Activated T-helper 1 cell treated with anti-CD3 and anti-CD28 coated beads, Interleukin-12 subunit alpha, Interleukin-12 subunit beta, Interleukin-2, Interleukin-4 antibody, amounts not matched to agents 30 ng/mL and 10 ng/mL and 1 ng/mL, durations not matched to agents 14 hours and 24 hours and 36 hours (primary cell): ENCODE measurements at regions not wholly inside any gene's neighbourhood (a gene's known extent, or its start where the extent isn't known, plus 50 kb on each side); places are given as distances from the start of the nearest gene placed in this dataset.

Source experiments
- DNase-seq: peaks from one replicate; pipeline ENCODE4 v3.0.0; 2021; ENCODE audit warnings: low spot score
- H3K27ac Mint-ChIP-seq: one replicate; pipeline ENCODE4 v1.8.0; 2021; ENCODE audit warnings: mild to moderate bottlenecking, mixed read lengths
- H3K27me3 Mint-ChIP-seq: one replicate; pipeline ENCODE4 v1.8.0; 2022; ENCODE audit warnings: mild to moderate bottlenecking, moderate library complexity, mixed read lengths; ENCODE audit not compliant: insufficient read depth
- H3K36me3 Mint-ChIP-seq: one replicate; pipeline ENCODE4 v1.8.0; 2021; ENCODE audit warnings: low read depth, mixed read lengths
- H3K4me1 Mint-ChIP-seq: one replicate; pipeline ENCODE4 v1.8.0; 2021; ENCODE audit warnings: low read depth, mixed read lengths
- H3K4me3 Mint-ChIP-seq: one replicate; pipeline ENCODE4 v1.8.0; 2021; ENCODE audit warnings: mild to moderate bottlenecking, moderate library complexity, mixed read lengths
- H3K9me3 Mint-ChIP-seq: one replicate; pipeline ENCODE4 v1.8.0; 2021; ENCODE audit warnings: mixed read lengths
- intact Hi-C: fragments of 100-400 bp; cut with micrococcal nuclease; formaldehyde crosslinking; loops from one replicate; pipeline ENCODE4 v1.15.1; 2024

DNA sequence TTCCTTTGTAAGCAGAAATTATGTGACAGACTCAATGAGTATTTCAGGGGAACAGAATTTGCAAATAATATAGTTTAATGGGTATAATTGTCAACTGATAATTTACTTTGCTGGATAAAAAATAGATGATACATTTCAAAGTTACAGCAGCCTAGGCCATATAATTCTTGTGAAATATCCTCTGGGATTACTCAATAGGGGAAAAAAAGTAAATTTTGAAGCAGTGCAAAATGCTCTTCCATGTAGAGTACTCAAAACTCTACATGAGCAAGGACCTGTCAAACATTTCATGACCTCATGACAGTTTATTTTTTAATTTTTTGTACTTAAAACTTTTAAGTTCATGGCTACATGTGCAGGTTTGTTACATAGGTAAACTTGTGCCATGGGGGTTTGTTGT lies 163.3 kb downstream of the DACT1 start:
- intact Hi-C loops, result no loop called here
- Mint-ChIP-seq H3K27me3 (no peaks in the 10 kb centered on the region), H3K4me1 (no peaks in the 10 kb centered on the region), H3K4me3 (no peak overlapping the region), H3K27ac (no peak overlapping the region), H3K36me3 (no peaks in the 10 kb centered on the region), H3K9me3 (peaks cover 4% of the 10 kb centered on the region)
- no peak for DNase-seq

- no peaks in the 10 kb centered on the region for H3K27me3 Mint-ChIP-seq
- no peaks in the 10 kb centered on the region for H3K4me1 Mint-ChIP-seq
- no peaks in the 10 kb centered on the region for H3K36me3 Mint-ChIP-seq
- H3K4me3 Mint-ChIP-seq, result no peak overlapping the region
- DNase-seq, result no peak
- intact Hi-C loops, result no loop called here
- H3K27ac Mint-ChIP-seq, result no peak overlapping the region
- H3K9me3 Mint-ChIP-seq, result peaks cover 4% of the 10 kb centered on the region
Measured at GRCh38 chr14:58805057-58805456, 167.3 kb downstream of the DACT1 start.

GRCh38 chr14:58805605-58806409 lies 168.0 kb downstream of the DACT1 start:
- no peaks in the 10 kb centered on the region for H3K36me3 Mint-ChIP-seq
- H3K9me3 Mint-ChIP-seq, result peaks cover 4% of the 10 kb centered on the region
- intact Hi-C loops, result no loop called here
- H3K27ac Mint-ChIP-seq, result no peak overlapping the region
- H3K4me3 Mint-ChIP-seq, result no peak overlapping the region
- DNase-seq, result no peak
- H3K27me3 Mint-ChIP-seq, result peaks cover 3% of the 10 kb centered on the region
- H3K4me1 Mint-ChIP-seq, result no peaks in the 10 kb centered on the region

DNA sequence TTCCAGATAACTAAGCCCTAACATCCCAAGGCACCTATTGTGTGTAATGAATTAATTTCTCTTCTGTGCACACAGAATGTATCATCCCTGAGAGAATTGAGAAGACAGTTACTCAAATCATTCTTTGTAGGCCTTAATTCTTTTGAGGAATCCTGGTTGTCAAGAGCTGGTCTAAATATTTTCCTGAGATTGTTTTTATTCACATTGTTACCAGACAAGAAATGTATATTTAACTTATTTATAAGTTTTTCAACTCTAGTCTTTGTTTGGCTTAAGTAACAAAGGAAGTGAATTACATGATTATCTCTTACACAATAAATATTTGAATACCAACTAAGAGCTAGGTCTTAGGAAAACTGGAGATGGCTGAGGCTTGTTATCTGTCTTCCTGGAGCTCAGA lies 169.4 kb downstream of the DACT1 start:
- no peak overlapping the region for H3K4me3 Mint-ChIP-seq
- H3K27ac Mint-ChIP-seq, result no peak overlapping the region
- no peaks in the 10 kb centered on the region for H3K4me1 Mint-ChIP-seq
- intact Hi-C loops, result no loop called here
- no peaks in the 10 kb centered on the region for H3K36me3 Mint-ChIP-seq
- DNase-seq, result no peak
- H3K27me3 Mint-ChIP-seq, result peaks cover 3% of the 10 kb centered on the region
- H3K9me3 Mint-ChIP-seq, result peaks cover 4% of the 10 kb centered on the region

DNA sequence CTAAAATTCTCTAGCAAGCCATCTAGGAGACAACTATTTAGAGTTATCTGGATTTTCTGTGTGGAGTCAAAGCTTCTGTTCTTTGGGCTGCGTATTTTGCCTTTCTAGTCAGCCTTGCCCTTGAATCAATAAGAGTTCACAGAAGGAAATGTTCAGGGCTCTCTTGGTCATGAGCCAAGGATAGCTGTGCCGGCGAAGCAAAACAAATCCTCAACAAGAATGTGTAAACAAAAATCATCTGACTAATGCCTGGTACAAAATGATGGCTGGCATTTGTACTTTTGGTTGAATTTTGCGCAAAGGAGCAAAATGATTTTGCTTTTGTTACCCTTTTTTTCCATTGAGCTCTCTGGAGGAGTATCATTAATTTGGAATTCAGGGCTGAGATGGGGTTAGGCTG lies 171.1 kb downstream of the DACT1 start:
- H3K36me3 Mint-ChIP-seq, result no peaks in the 10 kb centered on the region
- H3K27me3 Mint-ChIP-seq, result peaks cover 3% of the 10 kb centered on the region
- H3K27ac Mint-ChIP-seq, result no peak overlapping the region
- no peaks in the 10 kb centered on the region for H3K4me1 Mint-ChIP-seq
- no peak for DNase-seq
- H3K9me3 Mint-ChIP-seq, result no peaks in the 10 kb centered on the region
- intact Hi-C loops, result no loop called here
- no peak overlapping the region for H3K4me3 Mint-ChIP-seq

DNA sequence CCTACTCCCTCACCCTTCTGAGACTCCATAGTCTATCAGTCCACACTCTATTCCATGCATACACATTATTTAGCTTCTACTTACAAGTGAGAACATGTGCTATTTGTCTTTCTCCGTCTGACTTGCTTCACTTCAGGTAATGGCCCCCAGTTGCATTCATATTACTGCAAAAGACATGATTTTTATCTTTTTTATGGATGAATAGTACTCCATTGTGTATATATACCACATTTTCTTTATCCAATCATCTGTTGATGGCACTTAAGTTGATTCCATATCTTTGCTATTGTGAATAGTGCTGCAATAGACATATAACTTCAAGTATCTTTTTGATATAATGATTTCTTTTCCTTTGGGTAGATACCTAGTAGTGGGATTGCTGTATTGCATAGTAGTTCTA lies 171.8 kb downstream of the DACT1 start:
- intact Hi-C loops, result no loop called here
- DNase-seq, result no peak
- Mint-ChIP-seq H3K4me3 (no peak overlapping the region), H3K4me1 (no peaks in the 10 kb centered on the region), H3K9me3 (no peaks in the 10 kb centered on the region), H3K36me3 (no peaks in the 10 kb centered on the region), H3K27ac (no peak overlapping the region), H3K27me3 (peaks cover 3% of the 10 kb centered on the region)

- no peak overlapping the region for H3K4me3 Mint-ChIP-seq
Measured at GRCh38 chr14:58812050-58812910, 174.5 kb downstream of the DACT1 start.

GRCh38 chr14:58813745-58814144 lies 176.0 kb downstream of the DACT1 start:
- Mint-ChIP-seq H3K27ac (no peak overlapping the region), H3K9me3 (no peaks in the 10 kb centered on the region), H3K27me3 (peaks cover 3% of the 10 kb centered on the region), H3K36me3 (no peaks in the 10 kb centered on the region), H3K4me1 (no peaks in the 10 kb centered on the region), H3K4me3 (no peak overlapping the region)
- no peak for DNase-seq
- intact Hi-C loops, result no loop called here

More at GRCh38 chr14:58812050-58812910, 174.5 kb downstream of the DACT1 start:
- no peaks in the 10 kb centered on the region for H3K36me3 Mint-ChIP-seq
- H3K27ac Mint-ChIP-seq, result no peak overlapping the region
- H3K27me3 Mint-ChIP-seq, result peaks cover 3% of the 10 kb centered on the region
- intact Hi-C loops, result no loop called here
- no peak for DNase-seq
- no peaks in the 10 kb centered on the region for H3K9me3 Mint-ChIP-seq
- H3K4me1 Mint-ChIP-seq, result no peaks in the 10 kb centered on the region

- Mint-ChIP-seq H3K9me3 (no peaks in the 10 kb centered on the region), H3K27ac (no peak overlapping the region), H3K27me3 (peaks cover 3% of the 10 kb centered on the region), H3K4me3 (no peak overlapping the region), H3K36me3 (no peaks in the 10 kb centered on the region), H3K4me1 (no peaks in the 10 kb centered on the region)
- DNase-seq, result no peak
- intact Hi-C loops, result no loop called here
Measured at GRCh38 chr14:58814466-58814865, 176.7 kb downstream of the DACT1 start.

DNA sequence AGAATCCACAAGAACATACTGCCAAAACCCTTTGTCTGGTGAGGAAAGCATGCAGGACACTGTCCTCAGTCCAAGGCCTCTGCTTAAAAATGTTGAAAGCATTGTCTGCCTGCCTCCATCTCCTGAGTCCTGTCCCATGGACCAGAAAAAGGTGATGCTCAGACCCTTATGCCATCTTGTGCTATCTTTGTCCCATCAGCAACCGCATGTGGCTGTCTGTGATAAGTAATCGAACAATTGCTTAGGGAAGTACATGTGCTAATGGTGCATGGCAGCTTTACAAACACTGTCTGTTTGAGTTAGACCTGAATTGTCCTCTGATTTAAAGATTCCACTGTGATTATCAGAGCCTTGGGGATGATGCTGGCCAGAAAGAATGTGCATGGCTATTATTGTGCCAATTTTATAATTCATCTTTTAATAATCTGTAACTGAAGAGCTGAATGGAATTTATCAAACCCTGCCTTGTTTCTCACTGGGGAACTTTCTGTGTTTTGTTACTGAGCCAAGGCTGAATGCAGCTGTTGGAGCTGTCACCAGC lies 177.5 kb downstream of the DACT1 start:
- Mint-ChIP-seq H3K4me1 (no peaks in the 10 kb centered on the region), H3K36me3 (no peaks in the 10 kb centered on the region), H3K4me3 (no peak overlapping the region), H3K9me3 (no peaks in the 10 kb centered on the region), H3K27ac (no peak overlapping the region), H3K27me3 (peaks cover 1% of the 10 kb centered on the region)
- intact Hi-C loops, result no loop called here
- DNase-seq, result no peak

GRCh38 chr14:58815794-58816193 lies 178.0 kb downstream of the DACT1 start:
- H3K36me3 Mint-ChIP-seq, result no peaks in the 10 kb centered on the region
- intact Hi-C loops, result no loop called here
- H3K4me3 Mint-ChIP-seq, result no peak overlapping the region
- no peaks in the 10 kb centered on the region for H3K27me3 Mint-ChIP-seq
- no peaks in the 10 kb centered on the region for H3K9me3 Mint-ChIP-seq
- no peaks in the 10 kb centered on the region for H3K4me1 Mint-ChIP-seq
- no peak overlapping the region for H3K27ac Mint-ChIP-seq
- no peak for DNase-seq

DNA sequence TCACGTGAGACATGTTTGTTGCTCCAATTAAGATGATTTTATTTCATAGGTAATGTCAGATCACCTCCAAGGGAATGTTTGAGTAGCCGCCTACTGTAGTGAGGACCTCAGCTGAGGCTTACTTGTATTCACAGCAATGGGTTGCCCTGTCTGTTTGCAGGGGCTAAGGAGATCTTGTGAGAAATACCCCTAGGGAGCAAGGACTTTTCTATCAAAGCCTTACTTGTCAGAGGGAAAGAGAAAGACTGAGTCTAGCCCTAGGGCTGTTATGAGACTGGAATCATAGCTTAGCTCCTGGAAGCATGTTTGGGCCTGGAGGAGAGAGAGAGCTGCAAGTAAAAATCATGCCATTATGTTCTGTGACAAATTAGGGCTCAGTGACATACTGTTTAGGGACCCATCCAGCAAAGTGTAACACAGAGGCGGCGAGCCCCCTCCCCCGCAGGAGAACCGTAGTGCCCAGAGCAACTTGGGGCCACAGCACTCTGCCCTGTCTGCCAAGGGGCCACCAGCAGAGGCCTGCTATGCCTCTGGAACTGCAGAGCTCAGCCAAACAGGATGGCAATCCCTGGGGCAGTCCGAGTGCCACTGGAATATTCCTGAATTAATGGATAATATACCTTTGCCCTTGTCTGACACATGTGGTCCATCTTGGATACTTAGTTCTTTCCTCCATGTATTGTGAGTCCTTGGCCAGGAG lies 178.8 kb downstream of the DACT1 start:
- Mint-ChIP-seq H3K9me3 (no peaks in the 10 kb centered on the region), H3K27me3 (no peaks in the 10 kb centered on the region), H3K4me1 (no peaks in the 10 kb centered on the region), H3K27ac (no peak overlapping the region), H3K36me3 (no peaks in the 10 kb centered on the region), H3K4me3 (no peak overlapping the region)
- intact Hi-C loops, result no loop called here
- DNase-seq, result no peak

DNA sequence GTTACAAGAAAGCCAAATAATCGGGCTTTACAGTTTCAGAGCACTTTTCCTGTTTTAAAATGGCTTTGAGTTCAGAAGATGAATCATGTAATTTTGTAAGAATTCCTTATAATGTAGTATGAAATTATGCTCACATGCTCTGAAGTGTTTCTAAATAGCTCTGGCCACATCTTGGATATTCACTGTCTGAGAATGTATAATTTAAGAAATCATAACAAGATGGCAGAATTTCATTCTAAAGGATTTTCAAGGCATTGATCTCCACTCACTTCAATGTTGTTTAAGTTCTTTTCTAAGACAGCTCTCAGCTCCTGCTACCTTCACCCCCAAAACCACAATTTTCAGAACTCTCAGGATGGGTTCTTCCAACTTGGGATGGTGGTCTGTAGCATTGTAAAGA lies 180.1 kb downstream of the DACT1 start:
- H3K4me3 Mint-ChIP-seq, result no peak overlapping the region
- no peaks in the 10 kb centered on the region for H3K36me3 Mint-ChIP-seq
- no peak for DNase-seq
- H3K27me3 Mint-ChIP-seq, result no peaks in the 10 kb centered on the region
- no peak overlapping the region for H3K27ac Mint-ChIP-seq
- no peaks in the 10 kb centered on the region for H3K9me3 Mint-ChIP-seq
- H3K4me1 Mint-ChIP-seq, result no peaks in the 10 kb centered on the region
- intact Hi-C loops, result no loop called here
